Adipocyte (in vitro differentiated cells): ENCODE measurements at regions not wholly inside any gene's neighbourhood (a gene's known extent, or its start where the extent isn't known, plus 50 kb on each side); places are given as distances from the start of the nearest gene placed in this dataset.
A peak's percentile ranks its signal among the peaks of the same experiment; 100 is the strongest.

Source experiments
- DNase-seq: peaks from one replicate; pipeline ENCODE4 v3.0.0-alpha.2; 2015; ENCODE audit warnings: low read depth
- H3K27me3 ChIP-seq: replicated peaks from 2 replicates; pipeline ENCODE4 v1.7.0; 2013; ENCODE audit warnings: mild to moderate bottlenecking, low read length, moderate library complexity; ENCODE audit not compliant: control insufficient read depth, insufficient read depth
- H3K36me3 ChIP-seq: 2 replicates; pipeline ENCODE4 v1.7.0; 2013; ENCODE audit warnings: low read length, mild to moderate bottlenecking, moderate library complexity; ENCODE audit not compliant: control insufficient read depth, insufficient read depth, severe bottlenecking
- H3K4me1 ChIP-seq: 2 replicates; pipeline ENCODE4 v1.7.0; 2013; ENCODE audit warnings: mild to moderate bottlenecking, low read length, moderate library complexity; ENCODE audit not compliant: control insufficient read depth, insufficient read depth
- H3K4me3 ChIP-seq: 2 replicates; pipeline ENCODE4 v1.7.0; 2013; ENCODE audit warnings: mild to moderate bottlenecking, low read length, moderate library complexity
- H3K9ac ChIP-seq: 2 replicates; pipeline ENCODE4 v1.7.0; 2013; ENCODE audit warnings: mild to moderate bottlenecking, low read length, moderate library complexity
- H3K9me3 ChIP-seq: 2 replicates; pipeline ENCODE4 v1.7.0; 2013; ENCODE audit warnings: mild to moderate bottlenecking, low read length, moderate library complexity; ENCODE audit not compliant: control insufficient read depth

DNA sequence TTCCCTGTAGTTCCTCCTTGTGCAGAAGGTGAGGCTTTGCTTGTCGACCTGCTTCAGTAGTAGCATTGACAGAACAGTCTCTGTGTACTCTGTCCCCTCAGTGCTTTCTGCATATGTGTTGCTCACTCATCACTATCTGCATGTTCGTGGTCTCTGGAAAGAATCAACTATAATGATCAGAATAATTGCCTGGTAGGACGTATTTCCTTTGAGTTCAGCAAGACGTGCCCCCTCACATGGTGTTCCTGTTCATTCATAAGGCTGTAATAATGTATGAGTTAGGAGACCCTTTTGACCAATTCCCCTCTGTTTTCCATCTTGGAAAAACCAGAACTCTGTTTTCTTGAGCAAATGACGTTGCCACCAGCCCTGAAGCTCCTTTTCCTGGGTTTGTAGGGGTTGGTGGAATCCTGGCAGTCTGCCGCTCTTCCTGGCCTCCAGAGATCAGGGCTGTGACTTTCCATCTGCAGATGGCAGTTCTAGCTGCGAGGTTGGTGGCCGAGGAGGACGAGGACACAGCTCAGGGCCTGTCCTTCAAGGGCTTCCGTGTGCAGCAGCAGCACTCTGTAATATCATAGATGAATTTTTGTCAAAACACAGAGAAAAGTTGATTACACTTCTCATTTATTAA is 61.9 kb downstream of the EXOSC2 start:
- Histone ChIP-seq H3K9me3 (no peaks in the 10 kb centered on the region), H3K36me3 (no peaks in the 10 kb centered on the region), H3K4me1 (peaks cover 16% of the 10 kb centered on the region), H3K27me3 (no peaks in the 10 kb centered on the region), H3K9ac (no peak overlapping the region), H3K4me3 (no peak overlapping the region)
- DNase-seq, result no peak

DNA sequence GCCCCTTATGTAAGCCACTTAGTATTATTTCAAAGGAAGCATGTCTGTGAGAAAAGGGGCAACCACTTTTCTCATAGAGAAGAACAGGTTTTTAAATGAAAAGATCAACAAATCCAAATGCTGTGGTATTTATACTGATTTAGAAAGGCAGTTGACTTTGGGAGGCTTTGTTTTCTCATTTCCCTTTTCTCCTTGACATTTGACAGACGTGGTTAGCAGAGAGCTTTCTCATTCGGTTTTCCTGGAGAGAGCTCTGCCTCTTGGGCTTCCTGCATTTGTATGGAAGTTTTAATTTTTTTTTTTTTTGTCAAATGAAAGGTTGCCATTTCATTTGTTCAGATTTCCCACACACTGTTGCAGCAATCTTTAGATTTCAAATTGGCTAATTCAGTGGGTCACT is 62.5 kb downstream of the EXOSC2 start:
- H3K4me1 ChIP-seq, result peaks cover 16% of the 10 kb centered on the region
- H3K36me3 ChIP-seq, result no peaks in the 10 kb centered on the region
- peak; percentile 27 for DNase-seq
- no peaks in the 10 kb centered on the region for H3K9me3 ChIP-seq
- H3K27me3 ChIP-seq, result no peaks in the 10 kb centered on the region
- no peak overlapping the region for H3K9ac ChIP-seq
- no peak overlapping the region for H3K4me3 ChIP-seq

DNA sequence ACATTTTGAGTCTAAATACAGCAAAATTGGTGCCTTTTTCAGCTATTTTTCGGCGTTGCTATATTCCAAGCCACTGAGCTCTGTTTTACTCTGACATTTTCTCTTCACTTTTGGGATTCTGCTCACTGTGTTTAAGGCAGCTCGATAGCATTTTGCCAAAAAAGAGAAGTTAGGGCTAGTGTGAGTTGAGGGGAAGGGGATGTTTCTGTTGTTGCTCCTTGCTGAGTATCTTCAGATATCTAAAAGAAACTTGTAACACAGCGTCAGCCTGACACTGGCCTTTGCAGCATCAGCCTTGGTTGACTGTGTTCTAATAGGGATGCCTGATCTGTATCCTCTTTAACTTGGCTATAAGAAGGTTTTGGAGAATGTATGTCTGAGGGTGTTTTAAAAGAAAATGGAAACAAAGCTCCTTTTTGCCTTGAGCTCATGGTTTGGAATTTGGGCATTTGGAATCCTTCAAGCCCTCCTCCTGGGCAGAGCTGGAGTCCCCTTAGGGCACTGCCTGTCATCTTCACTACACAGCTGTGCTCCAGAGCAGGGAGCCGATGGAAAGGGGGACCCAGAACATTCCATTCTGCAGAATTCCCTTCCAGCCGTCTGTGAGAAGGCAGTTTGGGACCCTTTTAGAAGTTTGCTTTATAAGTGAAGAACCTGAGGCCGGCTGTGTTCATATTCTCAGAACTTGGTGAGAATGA is 63.0 kb downstream of the EXOSC2 start:
- Histone ChIP-seq H3K4me1 (peaks cover 16% of the 10 kb centered on the region), H3K9me3 (no peaks in the 10 kb centered on the region), H3K4me3 (no peak overlapping the region), H3K9ac (peak overlapping the region; percentile 15), H3K27me3 (no peaks in the 10 kb centered on the region), H3K36me3 (no peaks in the 10 kb centered on the region)
- DNase-seq, result peak; percentile 29

DNA sequence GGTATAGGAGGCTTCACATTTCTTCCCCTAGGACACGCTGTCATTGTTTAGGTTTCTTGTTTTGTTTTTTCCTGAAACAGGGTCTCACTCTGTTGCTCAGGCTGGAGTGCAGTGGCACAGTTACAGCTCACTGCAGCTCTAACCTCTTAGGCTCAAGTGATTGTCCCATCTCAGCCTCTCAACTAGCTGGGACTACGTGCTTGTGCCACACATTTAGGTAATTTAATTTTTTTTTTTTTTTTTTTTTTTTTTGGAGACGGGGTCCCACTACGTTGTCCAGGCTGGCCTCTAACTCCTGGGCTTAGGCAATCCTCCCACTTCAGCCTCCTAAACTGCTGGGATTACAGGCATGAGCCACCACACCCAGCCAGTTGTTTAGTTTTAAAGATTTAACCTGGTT is 66.2 kb downstream of the EXOSC2 start:
- H3K9ac ChIP-seq, result no peak overlapping the region
- no peak for DNase-seq
- H3K4me1 ChIP-seq, result peaks cover 16% of the 10 kb centered on the region
- no peaks in the 10 kb centered on the region for H3K27me3 ChIP-seq
- H3K9me3 ChIP-seq, result no peaks in the 10 kb centered on the region
- H3K4me3 ChIP-seq, result no peak overlapping the region
- no peaks in the 10 kb centered on the region for H3K36me3 ChIP-seq

DNA sequence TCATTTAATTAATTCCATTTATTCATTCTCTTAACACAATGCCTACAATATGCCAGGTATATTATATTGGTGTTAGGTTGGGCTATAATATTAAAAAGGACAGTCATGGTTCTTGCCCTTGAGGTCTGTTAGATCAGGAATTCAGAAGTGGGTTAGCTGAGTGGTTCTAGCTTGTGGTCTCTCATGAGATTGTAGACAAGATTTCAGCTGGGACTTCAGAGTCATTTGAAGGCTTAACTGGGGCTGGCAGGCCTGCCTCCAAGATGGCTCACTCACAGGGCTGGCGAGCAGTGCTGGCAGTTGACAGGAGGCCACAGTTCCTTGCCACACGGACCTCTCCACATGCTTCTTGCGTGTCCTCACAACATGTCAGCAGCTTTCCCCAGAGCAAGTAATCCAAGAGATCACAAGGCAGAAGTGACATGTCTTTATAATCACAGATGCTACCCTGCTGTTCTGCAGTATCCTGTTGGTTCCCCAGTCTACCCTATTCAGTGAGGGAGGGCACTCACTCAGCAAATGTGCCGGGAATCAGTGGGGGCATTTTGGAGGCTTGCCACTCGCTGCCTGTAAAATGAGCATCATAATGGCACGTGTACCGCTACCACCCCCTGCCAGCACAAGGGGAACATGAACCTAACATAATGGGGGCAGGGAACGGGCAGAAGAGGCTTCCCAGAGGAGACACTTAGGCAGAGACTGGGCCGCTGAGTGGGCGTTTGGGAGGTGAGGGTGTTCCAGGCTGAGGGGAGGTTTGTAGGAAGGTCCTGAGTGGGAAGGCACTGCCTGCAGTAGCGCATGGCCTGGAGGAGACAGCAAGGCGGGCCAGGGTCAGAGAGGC is 70.0 kb downstream of the EXOSC2 start:
- Histone ChIP-seq H3K4me1 (peaks cover 17% of the 10 kb centered on the region), H3K9me3 (no peaks in the 10 kb centered on the region), H3K9ac (no peak overlapping the region), H3K4me3 (no peak overlapping the region), H3K36me3 (no peaks in the 10 kb centered on the region), H3K27me3 (no peaks in the 10 kb centered on the region)
- no peak for DNase-seq

DNA sequence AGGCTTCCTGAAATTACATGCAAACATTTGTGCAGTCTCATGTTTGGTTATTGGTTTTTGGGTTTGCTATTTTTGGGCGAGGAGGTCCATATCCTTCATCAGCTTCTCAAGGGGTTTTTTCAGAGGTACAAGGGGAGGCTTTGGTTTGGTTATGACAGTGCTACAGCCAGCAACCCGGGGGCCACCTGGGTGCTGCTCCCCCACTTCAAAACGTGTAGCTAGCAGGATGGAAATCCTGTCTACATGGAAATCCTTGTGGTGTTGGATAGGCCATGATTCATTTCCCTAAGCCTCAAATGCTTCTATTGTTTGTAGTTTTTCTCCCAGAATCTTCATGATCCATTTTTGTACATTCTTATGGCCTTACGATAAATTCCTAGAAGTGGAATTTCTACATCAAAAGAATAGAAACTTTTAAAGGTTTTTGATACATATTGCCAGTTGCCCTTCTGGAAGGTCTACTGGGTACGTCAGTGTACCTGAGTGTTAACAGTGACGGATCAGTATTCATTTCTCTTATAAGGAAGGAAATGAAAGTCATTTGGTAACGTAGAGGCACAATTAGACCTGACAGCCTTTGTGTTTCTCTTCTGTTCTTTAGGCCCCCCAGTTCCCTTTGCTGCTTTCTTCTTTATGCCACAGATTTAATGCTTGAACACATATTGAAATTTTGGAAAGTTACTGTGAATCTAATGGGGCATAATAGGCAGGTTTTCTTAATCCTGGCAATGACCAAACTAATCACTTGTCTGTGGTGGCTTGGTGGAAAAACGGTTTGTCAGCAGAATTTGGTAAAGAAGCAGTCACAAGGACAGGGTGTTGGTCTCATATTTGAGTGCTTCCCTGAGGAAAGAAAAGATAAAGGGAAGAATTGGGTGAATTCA is 69.7 kb upstream of the ABL1 start:
- peak; percentile 18 for DNase-seq
- H3K9ac ChIP-seq, result no peak overlapping the region
- peaks cover 18% of the 10 kb centered on the region for H3K4me1 ChIP-seq
- no peaks in the 10 kb centered on the region for H3K9me3 ChIP-seq
- H3K4me3 ChIP-seq, result no peak overlapping the region
- no peaks in the 10 kb centered on the region for H3K27me3 ChIP-seq
- H3K36me3 ChIP-seq, result no peaks in the 10 kb centered on the region

DNA sequence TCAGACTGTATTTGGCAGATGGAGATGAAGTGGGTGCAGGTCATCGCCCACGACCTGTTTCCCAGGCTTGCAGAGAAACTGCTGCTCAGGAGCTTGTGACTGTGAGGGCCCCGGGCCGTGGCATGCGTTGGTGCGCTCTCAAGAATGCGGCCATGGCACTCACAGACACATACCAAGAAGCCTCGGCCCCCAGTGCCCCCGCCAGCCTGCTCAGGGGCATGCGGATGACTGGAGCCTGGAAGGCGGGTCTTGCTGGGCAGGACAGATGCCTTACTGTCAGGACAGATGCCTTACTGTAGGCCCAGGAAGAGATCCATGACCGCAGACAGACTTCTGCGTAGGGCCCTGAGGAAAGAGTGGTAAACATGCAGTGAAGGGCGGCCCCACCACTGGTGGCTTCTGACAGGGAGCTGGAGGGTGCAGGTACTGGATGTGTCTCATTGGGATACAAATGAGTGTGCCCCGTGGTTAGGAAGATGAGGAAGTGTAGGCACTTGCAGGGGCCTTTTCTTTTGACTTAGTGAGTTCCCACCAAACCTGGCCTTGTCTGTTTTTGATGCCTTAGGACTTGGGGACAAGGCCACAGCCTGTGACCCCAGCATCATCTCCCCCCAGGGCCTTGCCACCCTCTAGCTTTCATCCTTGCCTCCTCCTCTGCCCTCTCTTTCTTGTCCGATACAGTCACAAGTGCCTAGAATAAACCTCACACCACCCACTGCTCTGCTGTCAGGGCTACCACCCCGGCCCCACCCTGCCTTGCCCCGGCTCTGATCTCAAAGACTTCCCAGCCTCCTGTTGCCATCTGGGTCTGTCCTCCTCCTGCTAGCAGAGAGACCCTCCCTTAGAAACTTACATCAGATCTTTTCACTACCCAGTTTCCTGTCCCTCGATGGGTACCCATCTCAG is 68.8 kb upstream of the ABL1 start:
- Histone ChIP-seq H3K4me3 (no peak overlapping the region), H3K4me1 (peaks cover 20% of the 10 kb centered on the region), H3K36me3 (no peaks in the 10 kb centered on the region), H3K9ac (no peak overlapping the region), H3K9me3 (no peaks in the 10 kb centered on the region), H3K27me3 (no peaks in the 10 kb centered on the region)
- no peak for DNase-seq

DNA sequence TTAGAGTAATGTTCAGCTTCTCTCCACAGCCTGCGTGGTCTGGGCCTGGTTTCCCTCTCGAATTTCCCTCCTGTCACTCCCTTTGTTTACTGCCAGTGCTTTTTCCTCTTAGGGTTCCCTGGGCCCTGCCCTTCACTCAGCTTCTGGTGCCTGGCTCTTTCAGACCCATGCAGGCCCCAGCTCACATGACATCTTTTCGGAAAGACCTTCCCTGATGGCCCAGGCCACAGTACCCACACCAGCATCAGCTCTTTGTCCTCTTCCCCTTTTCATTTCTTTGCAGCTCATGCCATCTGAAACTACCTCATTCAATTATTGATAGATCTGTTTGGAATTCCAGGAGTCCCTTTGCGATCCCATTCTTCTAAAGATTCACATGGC is 68.1 kb upstream of the ABL1 start:
- Histone ChIP-seq H3K4me3 (no peak overlapping the region), H3K4me1 (peaks cover 20% of the 10 kb centered on the region)
- DNase-seq, result no peak

DNA sequence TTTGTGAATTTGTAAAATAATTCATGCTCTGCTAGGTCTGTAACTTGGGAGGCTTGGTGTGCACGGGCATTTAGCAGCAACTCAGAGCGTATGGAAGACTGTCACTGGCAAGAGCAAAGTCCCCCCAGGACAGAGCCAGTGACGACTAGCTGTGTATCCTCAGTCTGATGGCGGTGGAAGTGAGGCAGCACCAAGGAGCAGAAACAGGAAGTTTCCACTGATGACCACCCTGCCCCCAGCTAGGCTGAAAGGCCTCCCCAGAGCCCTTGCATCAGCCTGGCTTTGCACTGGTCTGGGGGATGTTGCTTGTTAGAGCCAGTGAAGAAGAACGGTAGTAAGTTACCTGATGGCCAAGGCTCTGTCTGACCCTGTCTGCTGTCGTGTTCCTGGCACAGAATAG is 66.8 kb upstream of the ABL1 start:
- H3K36me3 ChIP-seq, result no peaks in the 10 kb centered on the region
- H3K4me1 ChIP-seq, result peaks cover 20% of the 10 kb centered on the region
- no peaks in the 10 kb centered on the region for H3K9me3 ChIP-seq
- no peaks in the 10 kb centered on the region for H3K27me3 ChIP-seq
- no peak for DNase-seq
- H3K9ac ChIP-seq, result no peak overlapping the region
- no peak overlapping the region for H3K4me3 ChIP-seq

More for the DNA sequence above, 68.1 kb upstream of the ABL1 start:
- H3K9ac ChIP-seq, result no peak overlapping the region
- H3K27me3 ChIP-seq, result no peaks in the 10 kb centered on the region
- no peaks in the 10 kb centered on the region for H3K36me3 ChIP-seq
- no peaks in the 10 kb centered on the region for H3K9me3 ChIP-seq

DNA sequence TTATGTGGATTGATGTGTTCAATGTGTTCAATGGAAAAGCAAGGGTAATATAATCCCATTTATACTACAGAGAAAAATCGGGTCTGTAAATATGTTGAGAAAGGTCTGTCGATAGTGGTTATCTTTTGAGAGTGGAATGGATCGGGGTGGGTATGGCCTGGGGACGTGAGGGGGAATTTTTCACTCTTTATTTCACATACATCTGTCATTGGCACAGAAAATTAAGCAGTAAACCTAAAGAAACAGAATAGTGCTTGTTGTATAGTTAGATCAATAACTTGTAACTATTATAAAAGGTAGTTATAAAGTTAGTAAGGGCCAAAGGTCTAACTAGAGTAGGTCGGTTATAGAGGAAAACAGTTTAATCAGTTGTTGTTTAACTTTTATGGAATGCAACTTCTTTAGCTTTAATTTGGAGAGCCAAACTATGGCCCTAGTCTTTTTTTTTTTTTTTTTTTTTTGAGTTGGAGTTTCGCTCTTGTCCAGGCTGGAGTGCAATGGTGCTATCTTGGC is 66.1 kb upstream of the ABL1 start:
- Histone ChIP-seq H3K4me1 (peaks cover 20% of the 10 kb centered on the region), H3K4me3 (no peak overlapping the region), H3K27me3 (no peaks in the 10 kb centered on the region), H3K36me3 (no peaks in the 10 kb centered on the region), H3K9ac (no peak overlapping the region), H3K9me3 (no peaks in the 10 kb centered on the region)
- no peak for DNase-seq
